SK-N-SH (cell line): ENCODE measurements at regions not wholly inside any gene's neighbourhood (a gene's known extent, or its start where the extent isn't known, plus 50 kb on each side); places are given as distances from the start of the nearest gene placed in this dataset.
A peak's percentile ranks its signal among the peaks of the same experiment; 100 is the strongest.

Source experiments
- CTCF ChIA-PET: fragments of 300-600, 350-600 bp; formaldehyde crosslinking; extraction: SDS; loops from one replicate; lab custom pipeline; 2021; lab: Yijun Ruan, JAX
- POLR2A ChIA-PET: fragments of 350-600 bp; sonication (Branson Sonifier 250); formaldehyde crosslinking; extraction: SDS; loops from one replicate; lab custom pipeline; 2020; ENCODE audit warnings: antibody characterized with exemption, inconsistent platforms; lab: Yijun Ruan, JAX
- DNase-seq: peaks from one replicate; pipeline ENCODE4 v3.0.0; 2012
- H2AFZ ChIP-seq: fragments of 200-600 bp; sonication (generic); 2 replicates; pipeline ENCODE4 v1.8.1; 2016; ENCODE audit warnings: antibody characterized with exemption, mild to moderate bottlenecking, low read depth
- H3F3A ChIP-seq: fragments of 200-600 bp; sonication (generic); replicated peaks from 2 replicates; pipeline ENCODE3; 2016; ENCODE audit warnings: antibody characterized with exemption, mild to moderate bottlenecking; ENCODE audit not compliant: insufficient read depth
- H3K27ac ChIP-seq, 2 experiments: fragments of 200-500 bp in 1 of 2; fragments of 200-600 bp in 1 of 2; sonication (Bioruptor generic) in 1 of 2; sonication (generic), shearing (Covaris generic) in 1 of 2; 2 replicates each; pipeline versions ENCODE4 v1.5.1 to v1.6.1; 2014 to 2016; ENCODE audit warnings: low read depth in 2 of 2, inconsistent platforms in 1 of 2, low read length in 1 of 2, mild to moderate bottlenecking in 1 of 2, mixed read lengths in 1 of 2
- H3K27me3 ChIP-seq: fragments of 200-600 bp; sonication (generic), shearing (Covaris generic); 2 replicates; pipeline ENCODE4 v1.6.1; 2016; ENCODE audit warnings: mixed run types; ENCODE audit not compliant: insufficient read depth
- H3K36me3 ChIP-seq, 2 experiments: fragments of 200-500 bp in 1 of 2; fragments of 200-600 bp in 1 of 2; sonication (Bioruptor generic) in 1 of 2; sonication (generic) in 1 of 2; replicated peaks in 1 of 2; 2 replicates each; pipeline versions ENCODE3 to v1.5.1; 2014 to 2016; ENCODE audit warnings: low read length in 1 of 2, mild to moderate bottlenecking in 1 of 2; ENCODE audit not compliant: insufficient read depth in 2 of 2, control insufficient read depth in 1 of 2
- H3K4me1 ChIP-seq, 2 experiments: fragments of 200-500 bp in 1 of 2; fragments of 200-600 bp in 1 of 2; sonication (Bioruptor generic) in 1 of 2; sonication (generic), shearing (Covaris generic) in 1 of 2; 2 replicates each; pipeline versions ENCODE4 v1.5.1 to v1.6.1; 2014 to 2016; ENCODE audit warnings: low read depth in 1 of 2, low read length in 1 of 2, mixed run types in 1 of 2; ENCODE audit not compliant: insufficient read depth in 2 of 2, control insufficient read depth in 1 of 2
- H3K4me2 ChIP-seq: fragments of 200-600 bp; sonication (generic), shearing (Covaris generic); 2 replicates; pipeline ENCODE4 v1.6.1; 2017; ENCODE audit warnings: mixed run types
- H3K4me3 ChIP-seq, 2 experiments: fragments of 200-500 bp in 1 of 2; fragments of 200-600 bp in 1 of 2; sonication (Bioruptor generic) in 1 of 2; sonication (generic), shearing (Covaris generic) in 1 of 2; 2 replicates each; pipeline versions ENCODE4 v1.5.1 to v1.8.1; 2014 to 2016; ENCODE audit warnings: low read depth in 2 of 2, inconsistent platforms in 1 of 2, low read length in 1 of 2, mild to moderate bottlenecking in 1 of 2, mixed read lengths in 1 of 2, moderate library complexity in 1 of 2
- H3K79me2 ChIP-seq: fragments of 200-600 bp; sonication (generic); 2 replicates; pipeline ENCODE4 v1.8.1; 2017; ENCODE audit warnings: mild to moderate bottlenecking; ENCODE audit not compliant: insufficient read depth
- H3K9ac ChIP-seq: fragments of 200-600 bp; sonication (generic); 2 replicates; pipeline ENCODE4 v1.6.1; 2017; ENCODE audit warnings: mixed run types
- H3K9me2 ChIP-seq: fragments of 200-600 bp; sonication (generic); 2 replicates; pipeline ENCODE4 v1.6.1; 2017; ENCODE audit warnings: mixed run types
- H3K9me3 ChIP-seq: fragments of 200-600 bp; sonication (generic); 2 replicates; pipeline ENCODE4 v1.6.1; 2017; ENCODE audit warnings: mixed run types, mild to moderate bottlenecking, moderate library complexity
- H4K20me1 ChIP-seq: fragments of 200-600 bp; sonication (generic); 2 replicates; pipeline ENCODE4 v1.6.1; 2017; ENCODE audit warnings: mild to moderate bottlenecking, mixed run types; ENCODE audit not compliant: insufficient read depth
- CHD2 ChIP-seq: fragments of 150-350 bp; IDR thresholded peaks from 2 replicates; pipeline ENCODE4 v1.6.1; 2018; ENCODE audit warnings: low read length; ENCODE audit not compliant: partially characterized antibody
- ELF1 ChIP-seq: IDR thresholded peaks from 2 replicates; pipeline ENCODE4 v1.4.0; 2012
- FOSL2 ChIP-seq: IDR thresholded peaks from 2 replicates; pipeline ENCODE4 v1.4.0; 2012; ENCODE audit warnings: low read depth, mild to moderate bottlenecking, moderate library complexity, borderline replicate concordance
- FOXJ3 ChIP-seq: sonication (generic); formaldehyde crosslinking; IDR thresholded peaks from 2 replicates; pipeline ENCODE4 v1.5.1; 2020; ENCODE audit warnings: mild to moderate bottlenecking, missing genetic modification reagents
- GABPA ChIP-seq: IDR thresholded peaks from 2 replicates; pipeline ENCODE4 v1.4.0; 2012; ENCODE audit warnings: low read depth, mild to moderate bottlenecking
- JUND ChIP-seq: IDR thresholded peaks from 2 replicates; pipeline ENCODE4 v1.4.0; 2012
- MEF2A ChIP-seq: IDR thresholded peaks from 2 replicates; pipeline ENCODE4 v1.4.0; 2012; ENCODE audit warnings: low read depth, borderline replicate concordance
- NFIC ChIP-seq: IDR thresholded peaks from 2 replicates; pipeline ENCODE4 v1.4.0; 2012; ENCODE audit warnings: borderline replicate concordance
- NRF1 ChIP-seq: IDR thresholded peaks from 2 replicates; pipeline ENCODE4 v1.6.1; 2012; ENCODE audit warnings: low read depth, mild to moderate bottlenecking, low read length
- PBX3 ChIP-seq: IDR thresholded peaks from 2 replicates; pipeline ENCODE4; 2012
- POLR2AphosphoS5 ChIP-seq: IDR thresholded peaks from 2 replicates; pipeline ENCODE4 v1.6.1; 2012; ENCODE audit warnings: low read depth, low read length
- RAD21 ChIP-seq: IDR thresholded peaks from 2 replicates; pipeline ENCODE4 v1.6.1; 2012; ENCODE audit warnings: mild to moderate bottlenecking, low read length
- REST ChIP-seq: IDR thresholded peaks from 2 replicates; pipeline ENCODE4 v1.6.1; 2012; ENCODE audit warnings: mild to moderate bottlenecking, low read depth, low read length, moderate library complexity
- RFX5 ChIP-seq: IDR thresholded peaks from 2 replicates; pipeline ENCODE4 v1.6.1; 2012; ENCODE audit warnings: mild to moderate bottlenecking, improper control_type of control experiment, low read length
- RXRA ChIP-seq: IDR thresholded peaks from 2 replicates; pipeline ENCODE4 v1.4.0; 2012; ENCODE audit warnings: low read depth, mild to moderate bottlenecking, borderline replicate concordance
- SIN3A ChIP-seq: IDR thresholded peaks from 2 replicates; pipeline ENCODE4 v1.6.1; 2012; ENCODE audit warnings: low read depth, mild to moderate bottlenecking, low read length, moderate library complexity, borderline replicate concordance
- SMC3 ChIP-seq: IDR thresholded peaks from 2 replicates; pipeline ENCODE4 v1.6.1; 2012; ENCODE audit warnings: low read depth, low read length, improper control_type of control experiment
- TEAD4 ChIP-seq: IDR thresholded peaks from 2 replicates; pipeline ENCODE4 v1.4.0; 2012; ENCODE audit warnings: mild to moderate bottlenecking, borderline replicate concordance; ENCODE audit not compliant: insufficient read depth
- YY1 ChIP-seq: IDR thresholded peaks from 2 replicates; pipeline ENCODE4 v1.4.0; 2012; ENCODE audit warnings: low read depth, mild to moderate bottlenecking
- WGBS: methylation state at CpG from one replicate; pipeline ENCODE4 v1.1.6; 2017; ENCODE audit warnings: low lambda C conversion rate; 5-methylcytosine and 5-hydroxymethylcytosine counted together
- TF ChIP-seq, protein P1 (sequence below): fragments of 150-350 bp; IDR thresholded peaks from 2 replicates; pipeline ENCODE4 v1.6.1; 2016; ENCODE audit warnings: mild to moderate bottlenecking, low read depth, low read length
- TF ChIP-seq, protein P2 (sequence below): IDR thresholded peaks from 2 replicates; pipeline ENCODE4 v1.4.0; 2012; ENCODE audit warnings: low read depth

GRCh38 chr4:8730159-8730558 is 137.6 kb downstream of the CPZ start (continued):
- TF ChIP-seq RFX5 = no peak

GRCh38 chr4:8729408-8730149 is 137.0 kb downstream of the CPZ start:
- Histone ChIP-seq H3K9me2 (no peaks in the 10 kb centered on the region), H3K36me3 (no peaks in the 10 kb centered on the region), H3K4me3 (no peak overlapping the region), H3K27me3 (no peaks in the 10 kb centered on the region), H3K9me3 (no peaks in the 10 kb centered on the region)
- WGBS = 59% methylated on average over 16 of the region's 18 CpGs
- CTCF ChIA-PET = no interaction called here
- no peak for TF ChIP-seq GABPA
- no peak for TF ChIP-seq FOXJ3 (CRISPR knock-in tag)
- no peak for TF ChIP-seq NRF1
- TF ChIP-seq REST = no peak
- TF ChIP-seq ELF1 = no peak
- no peak for TF ChIP-seq SIN3A
- no peak for TF ChIP-seq PBX3
- TF ChIP-seq JUND = no peak
- TF ChIP-seq POLR2AphosphoS5 = no peak
- TF ChIP-seq MEF2A = no peak
- no peak for TF ChIP-seq SMC3
- no peak for TF ChIP-seq NFIC
- TF ChIP-seq TEAD4 = no peak
- TF ChIP-seq, protein P1, sequence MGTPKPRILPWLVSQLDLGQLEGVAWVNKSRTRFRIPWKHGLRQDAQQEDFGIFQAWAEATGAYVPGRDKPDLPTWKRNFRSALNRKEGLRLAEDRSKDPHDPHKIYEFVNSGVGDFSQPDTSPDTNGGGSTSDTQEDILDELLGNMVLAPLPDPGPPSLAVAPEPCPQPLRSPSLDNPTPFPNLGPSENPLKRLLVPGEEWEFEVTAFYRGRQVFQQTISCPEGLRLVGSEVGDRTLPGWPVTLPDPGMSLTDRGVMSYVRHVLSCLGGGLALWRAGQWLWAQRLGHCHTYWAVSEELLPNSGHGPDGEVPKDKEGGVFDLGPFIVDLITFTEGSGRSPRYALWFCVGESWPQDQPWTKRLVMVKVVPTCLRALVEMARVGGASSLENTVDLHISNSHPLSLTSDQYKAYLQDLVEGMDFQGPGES = no peak
- TF ChIP-seq, protein P2, sequence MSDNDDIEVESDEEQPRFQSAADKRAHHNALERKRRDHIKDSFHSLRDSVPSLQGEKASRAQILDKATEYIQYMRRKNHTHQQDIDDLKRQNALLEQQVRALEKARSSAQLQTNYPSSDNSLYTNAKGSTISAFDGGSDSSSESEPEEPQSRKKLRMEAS = no peak
- no peak for TF ChIP-seq RXRA
- TF ChIP-seq RAD21 = no peak
- TF ChIP-seq FOSL2 = no peak
- TF ChIP-seq YY1 = no peak
- TF ChIP-seq CHD2 = no peak
- TF ChIP-seq, all 33 proteins: peak for 0
- Histone ChIP-seq H3F3A (no peaks in the 10 kb centered on the region), H4K20me1 (no peaks in the 10 kb centered on the region), H3K4me2 (no peak overlapping the region), H3K27ac (no peak overlapping the region), H3K4me1 (peaks cover 0 to 17% of the 10 kb centered on the region in 2 experiments; a peak in 1 of 4 replicates), H2AFZ (no peak overlapping the region), H3K79me2 (no peaks in the 10 kb centered on the region), H3K9ac (no peak overlapping the region)
- POLR2A ChIA-PET = no interaction called here
- DNase-seq = peak; percentile 5
